ENCODE measurements at regions not wholly inside any gene's neighbourhood (a gene's known extent, or its start where the extent isn't known, plus 50 kb on each side); places are given as distances from the start of the nearest gene placed in this dataset.

GRCh38 chr3:81326245-81326644 lies 435.2 kb downstream of the GBE1 start:
- no peaks in the 10 kb centered on the region for H3K36me3 Mint-ChIP-seq (ENCODE audit: low read depth)
- H3K9me3 Mint-ChIP-seq: peaks cover 2% of the 10 kb centered on the region
- H3K4me1 Mint-ChIP-seq: no peaks in the 10 kb centered on the region
- H3K4me3 Mint-ChIP-seq: no peak overlapping the region
- no peak for TF ChIP-seq CTCF (IDR thresholded peaks at IDR 0.05; ENCODE audit: unreplicated experiment in 3 of 3)
- no peak overlapping the region for H3K27ac Mint-ChIP-seq
- H3K27me3 Mint-ChIP-seq (ENCODE audit: low read depth): no peaks in the 10 kb centered on the region

- no peak overlapping the region for H3K4me3 Mint-ChIP-seq
- H3K36me3 Mint-ChIP-seq (ENCODE audit: low read depth): no peaks in the 10 kb centered on the region
- no peaks in the 10 kb centered on the region for H3K4me1 Mint-ChIP-seq
- H3K27me3 Mint-ChIP-seq (ENCODE audit: low read depth): no peaks in the 10 kb centered on the region
- TF ChIP-seq CTCF (IDR thresholded peaks at IDR 0.05; ENCODE audit: unreplicated experiment in 3 of 3): no peak
- peaks cover 2% of the 10 kb centered on the region for H3K9me3 Mint-ChIP-seq
- H3K27ac Mint-ChIP-seq: no peak overlapping the region
These were observed 440.6 kb downstream of the GBE1 start for GRCh38 chr3:81320862-81321261.

- no peak overlapping the region for H3K27ac Mint-ChIP-seq
- no peaks in the 10 kb centered on the region for H3K27me3 Mint-ChIP-seq (ENCODE audit: low read depth)
These were observed 446.4 kb downstream of the GBE1 start for GRCh38 chr3:81315030-81315429.

DNA sequence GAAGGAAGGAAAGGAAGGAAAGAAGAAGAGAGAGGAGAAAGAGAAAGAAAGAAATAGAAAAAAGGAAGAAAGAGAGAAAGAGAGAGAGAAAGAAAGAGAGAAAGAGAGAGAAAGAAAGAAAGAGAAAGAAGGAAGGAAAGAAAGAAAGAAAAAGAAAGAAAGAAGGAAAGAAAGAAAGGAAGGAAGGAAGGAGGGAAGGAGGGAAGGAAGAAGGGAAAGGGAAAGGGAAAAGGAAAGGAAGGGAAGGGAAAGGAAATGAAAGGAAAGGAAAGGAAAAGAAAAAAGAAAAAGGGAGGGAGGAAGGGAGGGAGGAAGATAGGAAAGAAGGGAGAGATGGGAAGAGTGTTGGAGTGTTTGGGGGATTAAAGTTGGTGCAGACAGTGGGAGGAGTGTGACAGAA lies 450.1 kb downstream of the GBE1 start:
- H3K36me3 Mint-ChIP-seq (ENCODE audit: low read depth): no peaks in the 10 kb centered on the region
- no peaks in the 10 kb centered on the region for H3K4me1 Mint-ChIP-seq
- no peak overlapping the region for H3K4me3 Mint-ChIP-seq
- no peaks in the 10 kb centered on the region for H3K27me3 Mint-ChIP-seq (ENCODE audit: low read depth)
- no peaks in the 10 kb centered on the region for H3K9me3 Mint-ChIP-seq
- TF ChIP-seq CTCF (IDR thresholded peaks at IDR 0.05; ENCODE audit: unreplicated experiment in 3 of 3): no peak
- H3K27ac Mint-ChIP-seq: no peak overlapping the region

More at GRCh38 chr3:81315030-81315429, 446.4 kb downstream of the GBE1 start:
- Mint-ChIP-seq H3K4me1 (no peaks in the 10 kb centered on the region), H3K9me3 (no peaks in the 10 kb centered on the region), H3K36me3 (ENCODE audit: low read depth) (no peaks in the 10 kb centered on the region), H3K4me3 (no peak overlapping the region)
- TF ChIP-seq CTCF (IDR thresholded peaks at IDR 0.05; ENCODE audit: unreplicated experiment in 3 of 3): no peak

GRCh38 chr3:81308306-81308705 lies 453.1 kb downstream of the GBE1 start:
- Mint-ChIP-seq H3K4me1 (no peaks in the 10 kb centered on the region), H3K27me3 (ENCODE audit: low read depth) (no peaks in the 10 kb centered on the region), H3K36me3 (ENCODE audit: low read depth) (no peaks in the 10 kb centered on the region), H3K4me3 (no peak overlapping the region), H3K9me3 (no peaks in the 10 kb centered on the region), H3K27ac (no peak overlapping the region)
- TF ChIP-seq CTCF (IDR thresholded peaks at IDR 0.05; ENCODE audit: unreplicated experiment in 3 of 3): no peak

DNA sequence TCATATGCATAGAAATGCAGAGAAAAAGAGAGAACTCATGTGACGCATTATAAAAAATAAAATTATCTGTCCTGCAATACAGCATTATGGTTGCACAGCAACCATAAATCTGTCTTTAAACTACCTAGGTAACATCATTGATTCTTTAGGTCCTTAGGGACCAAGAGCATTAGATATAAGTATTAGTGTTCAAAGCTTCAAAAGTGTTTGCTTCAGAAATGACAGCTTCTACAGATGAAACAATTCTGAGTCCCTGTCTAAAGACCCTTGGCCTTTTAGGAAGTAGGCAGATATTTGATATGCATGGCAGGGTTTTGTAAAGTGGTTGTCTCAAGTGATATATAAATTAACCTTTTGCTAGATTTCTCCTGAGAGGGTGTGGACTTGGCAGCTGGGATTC lies 454.2 kb downstream of the GBE1 start:
- no peaks in the 10 kb centered on the region for H3K36me3 Mint-ChIP-seq (ENCODE audit: low read depth)
- H3K9me3 Mint-ChIP-seq: no peaks in the 10 kb centered on the region
- TF ChIP-seq CTCF (IDR thresholded peaks at IDR 0.05; ENCODE audit: unreplicated experiment in 3 of 3): no peak
- H3K4me1 Mint-ChIP-seq: no peaks in the 10 kb centered on the region
- H3K27me3 Mint-ChIP-seq (ENCODE audit: low read depth): no peaks in the 10 kb centered on the region
- H3K4me3 Mint-ChIP-seq: no peak overlapping the region
- H3K27ac Mint-ChIP-seq: no peak overlapping the region

Measured in nephron (organoid).